ENCODE measurements at regions not wholly inside any gene's neighbourhood (a gene's known extent, or its start where the extent isn't known, plus 50 kb on each side); places are given as distances from the start of the nearest gene placed in this dataset.
"Not testable (repeated sequence)": the region's sequence is repeated elsewhere in the genome, so short reads cannot be mapped to it uniquely, and the experiment has no call there.

- ChIA-PET CTCF (interaction anchor here (1.8 kb wide), 1 partner anchor 11 kb away, joined by 4 read pairs; no protein-coding TSS in a partner anchor), POLR2A (no interaction called here)
Measured at GRCh38 chr10:52598936-52599335, 173.6 kb downstream of the MBL2 start.

GRCh38 chr10:52599551-52600200 is 172.9 kb downstream of the MBL2 start:
- POLR2A ChIA-PET: no interaction called here
- Histone ChIP-seq H3K36me3 (ENCODE audit: control insufficient read depth, insufficient read depth, low read length) (no peaks in the 10 kb centered on the region), H3K27me3 (ENCODE audit: control insufficient read depth, insufficient read depth, low read length) (no peaks in the 10 kb centered on the region), H3K4me3 (ENCODE audit: low read depth, low read length) (no peak overlapping the region)
- TF ChIP-seq, protein P1, sequence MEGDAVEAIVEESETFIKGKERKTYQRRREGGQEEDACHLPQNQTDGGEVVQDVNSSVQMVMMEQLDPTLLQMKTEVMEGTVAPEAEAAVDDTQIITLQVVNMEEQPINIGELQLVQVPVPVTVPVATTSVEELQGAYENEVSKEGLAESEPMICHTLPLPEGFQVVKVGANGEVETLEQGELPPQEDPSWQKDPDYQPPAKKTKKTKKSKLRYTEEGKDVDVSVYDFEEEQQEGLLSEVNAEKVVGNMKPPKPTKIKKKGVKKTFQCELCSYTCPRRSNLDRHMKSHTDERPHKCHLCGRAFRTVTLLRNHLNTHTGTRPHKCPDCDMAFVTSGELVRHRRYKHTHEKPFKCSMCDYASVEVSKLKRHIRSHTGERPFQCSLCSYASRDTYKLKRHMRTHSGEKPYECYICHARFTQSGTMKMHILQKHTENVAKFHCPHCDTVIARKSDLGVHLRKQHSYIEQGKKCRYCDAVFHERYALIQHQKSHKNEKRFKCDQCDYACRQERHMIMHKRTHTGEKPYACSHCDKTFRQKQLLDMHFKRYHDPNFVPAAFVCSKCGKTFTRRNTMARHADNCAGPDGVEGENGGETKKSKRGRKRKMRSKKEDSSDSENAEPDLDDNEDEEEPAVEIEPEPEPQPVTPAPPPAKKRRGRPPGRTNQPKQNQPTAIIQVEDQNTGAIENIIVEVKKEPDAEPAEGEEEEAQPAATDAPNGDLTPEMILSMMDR (IDR thresholded peaks at IDR 0.05; ENCODE audit: insufficient read depth, low read depth, low read length): no peak
- no peak for DNase-seq (ENCODE audit: low read depth)
- CTCF ChIA-PET: interaction anchor here (1.2 kb wide), 1 partner anchor 8 kb away, joined by 3 read pairs; no protein-coding TSS in a partner anchor

More at GRCh38 chr10:52598936-52599335, 173.6 kb downstream of the MBL2 start:
- H3K36me3 ChIP-seq (ENCODE audit: control insufficient read depth, insufficient read depth, low read length): no peaks in the 10 kb centered on the region
- no peak for DNase-seq (ENCODE audit: low read depth)
- TF ChIP-seq, protein P1 (IDR thresholded peaks at IDR 0.05; ENCODE audit: insufficient read depth, low read depth, low read length): no peak
- H3K27me3 ChIP-seq (ENCODE audit: control insufficient read depth, insufficient read depth, low read length): no peaks in the 10 kb centered on the region
- no peak overlapping the region for H3K4me3 ChIP-seq (ENCODE audit: low read depth, low read length)

DNA sequence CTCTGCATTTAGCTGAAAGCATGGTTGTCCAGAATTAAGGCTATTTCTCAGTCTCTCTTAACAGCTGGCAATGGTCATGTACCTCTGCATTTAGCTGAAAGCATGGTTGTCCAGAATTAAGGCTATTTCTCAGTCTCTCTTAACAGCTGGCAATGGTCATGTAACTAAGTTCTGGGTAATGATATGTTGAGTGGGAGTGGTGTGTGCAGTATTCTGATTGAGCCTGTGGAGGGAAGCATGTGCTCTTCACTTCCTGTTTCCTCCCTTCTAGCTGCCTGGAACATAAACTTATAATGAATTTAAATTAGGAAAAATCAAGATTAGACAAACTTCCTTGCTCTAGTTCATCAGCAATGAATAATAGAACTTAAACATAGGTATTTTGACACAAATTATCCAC is 168.5 kb downstream of the MBL2 start:
- POLR2A ChIA-PET; H3K27me3 ChIP-seq (ENCODE audit: control insufficient read depth, insufficient read depth, low read length); CTCF ChIA-PET; DNase-seq (ENCODE audit: low read depth); H3K36me3 ChIP-seq (ENCODE audit: control insufficient read depth, insufficient read depth, low read length); H3K4me3 ChIP-seq (ENCODE audit: low read depth, low read length): not testable (repeated sequence)

DNA sequence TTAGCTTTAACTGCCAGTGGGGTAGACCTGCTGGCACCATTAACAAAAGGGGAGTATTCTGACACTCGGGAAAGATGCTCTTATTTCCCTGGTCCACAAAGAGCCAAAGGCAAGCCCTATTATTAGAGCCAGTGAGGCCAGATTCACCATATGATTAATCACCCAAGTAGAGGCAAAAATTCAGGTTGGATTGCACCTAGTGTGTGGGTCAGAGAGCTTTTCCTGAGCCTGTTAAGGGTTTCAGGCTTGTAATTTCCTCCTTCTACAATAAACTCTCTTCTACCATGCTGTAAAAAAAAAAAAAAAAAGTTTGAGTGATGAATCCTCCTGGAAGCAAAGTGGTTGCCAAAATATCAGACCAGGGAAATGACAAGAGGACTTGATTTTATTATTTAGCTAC is 163.5 kb downstream of the MBL2 start:
- TF ChIP-seq, protein P1 (IDR thresholded peaks at IDR 0.05; ENCODE audit: insufficient read depth, low read depth, low read length): no peak
- H3K36me3 ChIP-seq (ENCODE audit: control insufficient read depth, insufficient read depth, low read length): no peaks in the 10 kb centered on the region
- ChIA-PET POLR2A (no interaction called here), CTCF (no interaction called here)
- DNase-seq (ENCODE audit: low read depth): no peak
- no peaks in the 10 kb centered on the region for H3K27me3 ChIP-seq (ENCODE audit: control insufficient read depth, insufficient read depth, low read length)
- H3K4me3 ChIP-seq (ENCODE audit: low read depth, low read length): no peak overlapping the region

DNA sequence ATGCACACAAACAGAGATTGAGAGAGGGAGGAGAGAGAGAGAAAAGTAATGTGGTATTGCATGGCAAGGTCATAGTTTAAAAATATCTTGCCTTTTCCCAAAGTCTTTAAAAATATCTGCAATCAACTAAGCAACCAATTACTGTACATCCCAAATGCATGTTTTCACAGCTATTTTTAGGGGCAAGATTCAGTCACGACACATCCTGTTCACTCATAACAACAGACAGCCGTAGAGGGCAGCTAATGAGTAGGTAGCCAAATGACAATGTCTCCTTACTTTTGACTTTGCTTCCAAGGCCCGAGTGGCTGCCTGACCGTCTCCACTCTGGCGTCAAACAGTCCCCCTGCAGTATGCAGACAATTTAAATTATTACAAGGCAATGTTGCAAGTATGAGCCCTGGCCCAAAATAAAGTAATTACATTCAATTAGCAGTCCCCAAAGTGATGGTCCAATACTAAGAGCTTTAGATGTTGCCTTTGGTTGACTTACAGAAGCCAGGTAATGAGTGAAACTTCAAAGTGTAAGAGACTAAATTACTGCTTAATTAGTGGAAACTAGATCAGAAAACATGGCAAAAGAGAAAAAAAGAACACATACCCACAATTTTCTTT is 162.9 kb downstream of the MBL2 start:
- TF ChIP-seq, protein P1 (IDR thresholded peaks at IDR 0.05; ENCODE audit: insufficient read depth, low read depth, low read length): no peak
- ChIA-PET CTCF (interaction anchor here (0.9 to 1.5 kb wide), 2 partner anchors 11 to 12 kb away, joined by 4 read pairs; no protein-coding TSS in a partner anchor), POLR2A (no interaction called here)
- no peaks in the 10 kb centered on the region for H3K36me3 ChIP-seq (ENCODE audit: control insufficient read depth, insufficient read depth, low read length)
- H3K4me3 ChIP-seq (ENCODE audit: low read depth, low read length): no peak overlapping the region
- H3K27me3 ChIP-seq (ENCODE audit: control insufficient read depth, insufficient read depth, low read length): no peaks in the 10 kb centered on the region
- no peak for DNase-seq (ENCODE audit: low read depth)
